GM19025 (cell line): ENCODE measurements at regions not wholly inside any gene's neighbourhood (a gene's known extent, or its start where the extent isn't known, plus 50 kb on each side); places are given as distances from the start of the nearest gene placed in this dataset.

Experiments
- ATAC-seq: cut with Tn5 transposase; IDR thresholded peaks from one replicate; pipeline ENCODE4 v1.9.1; 2021; ENCODE audit warnings: mild to moderate bottlenecking, low read depth, moderate library complexity; ENCODE audit not compliant: unreplicated experiment

DNA sequence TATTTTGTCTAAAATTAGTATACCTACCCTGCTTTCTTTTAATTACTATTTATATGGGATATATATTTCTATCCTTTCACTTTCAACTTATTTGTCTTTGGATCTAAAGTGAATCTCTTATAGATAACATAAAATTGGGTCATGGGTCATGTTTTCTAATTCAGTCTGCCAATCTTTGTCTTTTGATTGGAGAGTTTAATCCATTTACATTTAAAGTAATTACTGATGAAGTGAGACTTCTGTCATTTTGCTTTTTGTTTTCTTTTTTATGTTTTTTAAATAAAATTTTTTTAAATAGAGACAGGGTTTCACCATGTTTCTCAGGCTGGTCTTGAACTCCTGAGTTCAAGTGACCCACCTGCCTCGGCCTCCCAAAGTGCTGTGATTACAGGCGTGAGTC lies 50.5 kb upstream of the PRDM1 start:
- ATAC-seq: no peak

GRCh38 chr6:106033806-106034205 lies 52.3 kb upstream of the PRDM1 start:
- no peak for ATAC-seq

DNA sequence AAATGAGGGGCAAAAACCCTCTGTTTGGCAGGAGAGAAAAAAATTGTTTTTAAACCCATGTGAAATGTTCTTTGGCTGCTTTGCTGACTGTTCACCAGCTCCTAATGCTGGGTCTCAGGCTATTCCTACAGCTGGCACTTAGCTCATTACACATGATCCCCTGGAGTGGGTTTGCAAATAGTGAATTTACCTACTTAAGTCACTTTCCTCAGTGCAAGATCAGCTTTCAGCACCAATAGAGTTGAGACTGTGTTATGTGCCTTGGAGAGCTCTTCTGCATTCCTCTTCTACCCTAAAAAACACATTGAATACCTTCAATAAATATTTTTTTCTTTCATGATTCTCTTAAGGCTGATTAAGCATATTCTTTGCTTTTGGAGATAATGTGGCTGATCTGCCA lies 58.4 kb upstream of the PRDM1 start:
- no peak for ATAC-seq

- no peak for ATAC-seq
Observed at GRCh38 chr6:106026748-106027715, 59.1 kb upstream of the PRDM1 start.

GRCh38 chr6:106025655-106026054 lies 60.5 kb upstream of the PRDM1 start:
- no peak for ATAC-seq

GRCh38 chr6:106022801-106023200 lies 63.3 kb upstream of the PRDM1 start:
- no peak for ATAC-seq

DNA sequence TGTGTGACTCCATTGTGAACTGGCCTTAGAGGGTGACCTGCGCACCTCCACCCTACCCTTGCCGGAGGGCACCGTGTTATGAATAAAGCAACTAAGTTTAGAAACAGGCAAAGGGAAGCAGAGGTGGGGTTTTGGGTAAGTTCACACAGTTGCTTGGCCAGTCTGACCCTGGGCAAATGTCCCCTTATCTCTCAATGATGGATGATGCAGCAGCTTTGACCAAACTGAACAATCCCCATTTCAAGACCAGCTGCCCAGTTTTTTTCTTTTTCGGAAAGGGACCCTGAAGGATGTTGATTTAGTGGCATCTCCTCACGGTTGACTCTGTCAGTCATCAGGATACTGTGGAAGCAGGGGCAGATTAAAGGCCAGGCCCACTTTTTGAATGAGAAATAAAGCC lies 68.7 kb upstream of the PRDM1 start:
- no peak for ATAC-seq

DNA sequence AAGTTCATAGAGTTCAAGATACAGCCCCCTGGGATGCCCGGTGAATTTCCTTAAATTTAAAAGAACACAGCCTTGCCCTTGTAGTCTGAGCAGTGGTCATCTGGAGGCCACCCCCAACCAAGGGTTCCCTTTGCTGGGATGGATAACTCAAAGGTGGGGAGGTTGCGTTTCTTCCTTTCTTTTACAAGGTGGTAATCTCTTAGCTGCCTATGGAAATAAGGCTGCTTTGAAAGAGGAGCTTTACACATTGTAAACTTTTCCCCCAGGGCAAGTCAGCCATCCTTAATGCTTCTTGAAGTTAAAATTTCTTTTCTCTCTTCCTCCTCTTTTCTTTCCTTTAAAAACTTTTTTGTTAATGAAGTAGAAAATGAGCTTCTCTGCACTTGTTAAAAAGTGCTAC lies 71.2 kb upstream of the PRDM1 start:
- no peak for ATAC-seq

DNA sequence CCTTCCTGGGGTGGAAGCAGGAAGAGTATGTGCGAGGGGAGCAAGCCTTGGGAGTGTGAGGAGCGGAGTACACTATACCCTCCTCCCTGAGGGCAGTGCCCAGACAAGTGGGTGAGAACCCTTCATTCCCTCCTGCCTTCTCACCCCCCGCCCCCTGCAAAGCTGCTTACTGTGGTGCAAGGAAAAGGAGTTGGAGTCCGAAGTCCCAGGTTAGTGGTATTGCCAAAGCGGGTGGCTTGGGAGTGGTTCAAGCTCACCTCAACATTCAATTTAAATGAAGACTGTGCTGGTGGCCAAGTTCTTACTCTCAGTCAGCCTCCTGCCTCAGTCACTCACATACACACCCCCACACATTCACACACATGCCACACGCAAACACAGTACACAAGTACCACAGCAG lies 74.7 kb upstream of the PRDM1 start:
- no peak for ATAC-seq

DNA sequence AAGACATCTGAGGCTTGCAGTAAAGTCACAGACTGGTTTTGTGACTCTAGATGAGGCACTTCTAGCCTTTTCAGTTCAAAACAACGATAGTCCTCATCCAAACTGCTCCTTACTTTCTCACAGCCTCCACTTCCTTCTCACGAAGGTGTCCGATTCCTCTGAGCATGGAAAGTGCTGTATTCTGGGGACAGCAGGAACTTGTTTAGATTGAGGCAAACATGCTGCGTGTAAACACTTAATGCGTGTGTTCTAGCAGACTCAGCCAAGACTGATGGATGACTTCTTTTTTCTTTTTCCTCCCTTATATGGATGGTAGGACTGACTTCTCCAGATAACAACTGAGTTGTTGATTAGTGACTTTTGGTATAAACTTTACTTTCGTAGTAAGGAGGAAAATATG lies 80.2 kb upstream of the PRDM1 start:
- no peak for ATAC-seq

DNA sequence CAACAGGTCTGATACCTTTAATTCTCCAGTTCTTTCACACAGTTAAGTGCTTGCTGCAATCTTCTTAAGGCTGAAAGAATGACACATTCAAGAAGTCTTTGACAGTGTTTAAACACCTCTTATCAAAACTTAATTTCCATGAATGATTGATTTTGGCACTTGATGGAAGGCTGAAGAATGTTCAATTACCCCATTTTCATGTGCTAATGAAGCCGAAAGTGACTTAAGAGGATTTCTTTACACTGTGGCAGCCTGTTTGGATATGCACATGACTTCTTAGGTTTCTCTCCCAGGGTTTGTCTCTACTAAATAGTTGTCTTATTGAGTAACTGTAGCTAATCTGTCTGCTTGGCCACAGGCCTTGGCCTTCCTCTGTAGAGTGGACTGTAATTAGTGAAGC lies 81.1 kb upstream of the PRDM1 start:
- ATAC-seq: no peak

GRCh38 chr6:106003268-106003987 lies 82.7 kb upstream of the PRDM1 start:
- no peak for ATAC-seq

DNA sequence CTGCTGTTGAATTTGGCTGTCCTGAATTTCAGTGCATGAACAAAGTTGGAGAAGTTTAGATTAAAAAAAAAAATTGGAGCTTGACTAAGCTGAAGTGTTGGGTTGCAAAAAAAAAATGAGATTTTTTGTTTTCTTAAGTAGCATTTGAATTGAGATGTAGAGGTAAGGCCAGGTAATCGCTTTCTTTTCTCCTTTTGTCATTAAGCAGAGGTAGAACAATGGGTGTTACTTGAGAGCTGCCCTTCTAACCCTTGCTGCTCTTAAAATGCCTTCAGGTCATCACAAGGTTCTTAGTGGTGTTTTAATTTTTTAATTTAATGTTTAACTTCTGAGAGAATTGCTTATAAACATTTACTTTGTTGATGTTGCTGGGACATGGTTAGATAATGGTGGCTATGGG lies 84.1 kb upstream of the PRDM1 start:
- no peak for ATAC-seq

- no peak for ATAC-seq
Observed at GRCh38 chr6:106000935-106001334, 85.2 kb upstream of the PRDM1 start.

DNA sequence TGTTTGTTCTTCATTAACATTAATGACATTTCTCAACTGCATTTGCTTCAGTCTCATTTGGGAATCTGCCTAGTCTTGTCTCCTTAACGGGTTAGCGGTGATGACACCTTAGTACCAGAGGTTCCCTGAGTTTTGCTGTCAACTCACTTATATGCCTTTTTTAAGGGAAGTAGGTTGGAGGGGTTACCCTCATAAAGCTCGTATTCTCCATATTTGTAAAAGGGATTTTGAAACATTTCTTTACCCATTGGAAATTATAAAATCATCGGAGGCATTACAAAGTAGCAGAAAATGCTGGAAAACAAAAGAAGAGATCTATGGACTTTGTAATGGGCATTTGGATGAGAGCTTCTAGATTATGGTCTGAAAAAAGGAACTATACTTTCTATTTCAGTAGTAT lies 88.7 kb upstream of the PRDM1 start:
- no peak for ATAC-seq

- ATAC-seq: no peak
Observed at GRCh38 chr6:105995391-105995865, 90.7 kb upstream of the PRDM1 start.

GRCh38 chr6:105994591-105995390 lies 91.3 kb upstream of the PRDM1 start:
- ATAC-seq: peak; percentile 31

- ATAC-seq: no peak
Observed at GRCh38 chr6:105994118-105994590, 92.0 kb upstream of the PRDM1 start.

GRCh38 chr6:105993341-105994117 lies 92.6 kb upstream of the PRDM1 start:
- ATAC-seq: no peak
